ENCODE measurements at regions not wholly inside any gene's neighbourhood (a gene's known extent, or its start where the extent isn't known, plus 50 kb on each side); places are given as distances from the start of the nearest gene placed in this dataset.

GRCh38 chr10:90413196-90413595 lies 444.6 kb downstream of the HTR7 start:
- no peak for DNase-seq (ENCODE audit: low read depth)
- H3K4me3 ChIP-seq (ENCODE audit: low read length): no peak overlapping the region
- no peak for TF ChIP-seq CTCF (conservative IDR thresholded peaks at IDR 0.05; ENCODE audit: low read length)

- DNase-seq (ENCODE audit: low read depth): no peak
- no peak overlapping the region for H3K4me3 ChIP-seq (ENCODE audit: low read length)
- no peak for TF ChIP-seq CTCF (conservative IDR thresholded peaks at IDR 0.05; ENCODE audit: low read length)
Observed at GRCh38 chr10:90414926-90415325, 442.9 kb downstream of the HTR7 start.

- no peak for TF ChIP-seq CTCF (conservative IDR thresholded peaks at IDR 0.05; ENCODE audit: low read length)
- no peak overlapping the region for H3K4me3 ChIP-seq (ENCODE audit: low read length)
- DNase-seq (ENCODE audit: low read depth): peak; percentile 1
Observed at GRCh38 chr10:90417029-90417428, 440.8 kb downstream of the HTR7 start.

- TF ChIP-seq CTCF (conservative IDR thresholded peaks at IDR 0.05; ENCODE audit: low read length): no peak
- DNase-seq (ENCODE audit: low read depth): no peak
- no peak overlapping the region for H3K4me3 ChIP-seq (ENCODE audit: low read length)
Observed at GRCh38 chr10:90417476-90418210, 440.2 kb downstream of the HTR7 start.

GRCh38 chr10:90418869-90419652 lies 438.8 kb downstream of the HTR7 start:
- H3K4me3 ChIP-seq (ENCODE audit: low read length): no peak overlapping the region
- DNase-seq (ENCODE audit: low read depth): no peak
- TF ChIP-seq CTCF (conservative IDR thresholded peaks at IDR 0.05; ENCODE audit: low read length): no peak

- DNase-seq (ENCODE audit: low read depth): no peak
- TF ChIP-seq CTCF (conservative IDR thresholded peaks at IDR 0.05; ENCODE audit: low read length): no peak
- no peak overlapping the region for H3K4me3 ChIP-seq (ENCODE audit: low read length)
Observed at GRCh38 chr10:90420637-90421318, 437.1 kb downstream of the HTR7 start.
